Smooth muscle cell (in vitro differentiated cells): ENCODE measurements at regions not wholly inside any gene's neighbourhood (a gene's known extent, or its start where the extent isn't known, plus 50 kb on each side); places are given as distances from the start of the nearest gene placed in this dataset.

ENCODE experiments used
- DNase-seq: peaks from one replicate; lab custom pipeline; 2025; ENCODE audit not compliant: unreplicated experiment; lab: John Stamatoyannopoulos, UW
- H2AFZ ChIP-seq: fragments of 200-600 bp; sonication (generic); 2 replicates; pipeline ENCODE4 v1.6.0; 2016; ENCODE audit warnings: antibody characterized with exemption, low read depth, mild to moderate bottlenecking
- H3F3A ChIP-seq: fragments of 200-600 bp; sonication (generic); 2 replicates; pipeline ENCODE4 v1.6.0; 2017; ENCODE audit warnings: antibody characterized with exemption, low read depth
- H3K27ac ChIP-seq: fragments of 200-600 bp; sonication (generic); 2 replicates; pipeline ENCODE4 v1.5.1; 2016; ENCODE audit warnings: low read depth, mild to moderate bottlenecking
- H3K27me3 ChIP-seq: fragments of 200-600 bp; sonication (generic); 2 replicates; pipeline ENCODE4 v1.6.1; 2016; ENCODE audit warnings: low read depth, mild to moderate bottlenecking
- H3K36me3 ChIP-seq: fragments of 200-600 bp; sonication (generic); 2 replicates; pipeline ENCODE4 v1.5.1; 2016; ENCODE audit warnings: low read depth
- H3K4me1 ChIP-seq: fragments of 200-600 bp; sonication (generic); 2 replicates; pipeline ENCODE4 v1.5.1; 2016; ENCODE audit warnings: low read depth
- H3K4me2 ChIP-seq: fragments of 200-600 bp; sonication (generic); 2 replicates; pipeline ENCODE4 v1.6.0; 2016; ENCODE audit warnings: mild to moderate bottlenecking
- H3K4me3 ChIP-seq: fragments of 200-600 bp; sonication (generic); 2 replicates; pipeline ENCODE4 v1.5.1; 2016; ENCODE audit warnings: mild to moderate bottlenecking
- H3K79me2 ChIP-seq: fragments of 200-600 bp; sonication (generic); 2 replicates; pipeline ENCODE4 v1.6.0; 2016; ENCODE audit warnings: low read depth, mild to moderate bottlenecking
- H3K9ac ChIP-seq: fragments of 200-600 bp; sonication (generic); 2 replicates; pipeline ENCODE4 v1.6.0; 2016; ENCODE audit warnings: low read depth
- H3K9me3 ChIP-seq: fragments of 200-600 bp; sonication (generic); replicated peaks from 2 replicates; pipeline ENCODE4 v1.5.1; 2016; ENCODE audit warnings: low read depth
- H4K20me1 ChIP-seq: fragments of 200-600 bp; sonication (generic); 2 replicates; pipeline ENCODE4 v1.6.0; 2016; ENCODE audit warnings: low read depth
- CTCF ChIP-seq: fragments of 200-600 bp; sonication (generic); IDR thresholded peaks from 2 replicates; pipeline ENCODE4 v1.5.1; 2017; ENCODE audit warnings: borderline replicate concordance, mild to moderate bottlenecking, antibody characterized with exemption; ENCODE audit not compliant: insufficient read depth, poor library complexity, severe bottlenecking
- WGBS: methylation state at CpG from one replicate; pipeline ENCODE4 v1.1.7; 2016; ENCODE audit warnings: low lambda C conversion rate; 5-methylcytosine and 5-hydroxymethylcytosine counted together

GRCh38 chr11:126149759-126150625 is 61.5 kb downstream of the RPUSD4 start:
- H3F3A ChIP-seq: no peaks in the 10 kb centered on the region
- no peaks in the 10 kb centered on the region for H3K79me2 ChIP-seq
- 87% methylated on average over 15 of the region's 15 CpGs for WGBS
- no peak overlapping the region for H3K4me2 ChIP-seq
- H3K27me3 ChIP-seq: no peaks in the 10 kb centered on the region
- H2AFZ ChIP-seq: no peak overlapping the region
- no peak for DNase-seq
- no peak overlapping the region for H3K4me3 ChIP-seq
- no peaks in the 10 kb centered on the region for H3K36me3 ChIP-seq
- H3K9me3 ChIP-seq: no peaks in the 10 kb centered on the region
- peaks cover 37% of the 10 kb centered on the region for H3K4me1 ChIP-seq
- no peak overlapping the region for H3K27ac ChIP-seq
- no peaks in the 10 kb centered on the region for H4K20me1 ChIP-seq
- TF ChIP-seq CTCF: no peak
- no peak overlapping the region for H3K9ac ChIP-seq

GRCh38 chr11:126148317-126148716 is 63.1 kb downstream of the RPUSD4 start:
- H3K27ac ChIP-seq: no peak overlapping the region
- TF ChIP-seq CTCF: no peak
- H3K4me2 ChIP-seq: no peak overlapping the region
- no peaks in the 10 kb centered on the region for H4K20me1 ChIP-seq
- no peak overlapping the region for H2AFZ ChIP-seq
- WGBS: 56% methylated on average over 2 of the region's 2 CpGs
- DNase-seq: no peak
- no peaks in the 10 kb centered on the region for H3K27me3 ChIP-seq
- no peaks in the 10 kb centered on the region for H3K9me3 ChIP-seq
- no peak overlapping the region for H3K9ac ChIP-seq
- H3F3A ChIP-seq: no peaks in the 10 kb centered on the region
- peaks cover 21% of the 10 kb centered on the region for H3K4me1 ChIP-seq
- H3K36me3 ChIP-seq: no peaks in the 10 kb centered on the region
- no peak overlapping the region for H3K4me3 ChIP-seq
- no peaks in the 10 kb centered on the region for H3K79me2 ChIP-seq

- H3K9ac ChIP-seq: no peak overlapping the region
- H3K36me3 ChIP-seq: no peaks in the 10 kb centered on the region
- no peak overlapping the region for H3K4me2 ChIP-seq
- no peak overlapping the region for H3K4me3 ChIP-seq
- no peak for TF ChIP-seq CTCF
- WGBS: 81% methylated on average over 11 of the region's 12 CpGs
- no peaks in the 10 kb centered on the region for H3K27me3 ChIP-seq
- no peaks in the 10 kb centered on the region for H3F3A ChIP-seq
- peaks cover 20% of the 10 kb centered on the region for H3K4me1 ChIP-seq
- no peak overlapping the region for H3K27ac ChIP-seq
- no peaks in the 10 kb centered on the region for H4K20me1 ChIP-seq
- no peak overlapping the region for H2AFZ ChIP-seq
- H3K9me3 ChIP-seq: no peaks in the 10 kb centered on the region
- no peak for DNase-seq
- H3K79me2 ChIP-seq: no peaks in the 10 kb centered on the region
Observed at GRCh38 chr11:126147208-126148111, 64.0 kb downstream of the RPUSD4 start.
